GM21390 (cell line): ENCODE measurements at regions not wholly inside any gene's neighbourhood (a gene's known extent, or its start where the extent isn't known, plus 50 kb on each side); places are given as distances from the start of the nearest gene placed in this dataset.
"Not testable (repeated sequence)": the region's sequence is repeated elsewhere in the genome, so short reads cannot be mapped to it uniquely, and the experiment has no call there.

ENCODE experiments used
- ATAC-seq: cut with Tn5 transposase; IDR thresholded peaks from one replicate; pipeline ENCODE4 v1.9.1; 2021; ENCODE audit not compliant: unreplicated experiment

DNA sequence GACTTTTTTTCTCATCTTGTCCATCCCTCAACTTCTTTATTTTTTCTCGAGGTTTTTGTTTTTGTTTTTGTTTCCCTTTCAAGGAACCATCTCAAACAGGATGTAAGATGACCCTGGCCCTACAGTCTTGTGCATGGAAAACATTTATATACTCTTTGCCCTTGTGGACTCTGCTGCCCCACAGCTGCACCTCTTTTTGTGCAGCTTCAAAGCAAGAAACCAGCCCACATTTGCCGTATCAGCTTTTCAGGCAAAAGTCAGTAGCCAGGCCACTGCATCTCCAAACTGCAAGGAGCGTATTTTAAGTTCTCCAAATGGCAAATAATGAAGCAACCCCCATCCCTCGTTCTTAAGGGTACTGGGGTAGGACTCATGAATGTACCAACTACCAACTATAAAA, 756.5 kb downstream of the C4orf33 start:
- no peak for ATAC-seq

DNA sequence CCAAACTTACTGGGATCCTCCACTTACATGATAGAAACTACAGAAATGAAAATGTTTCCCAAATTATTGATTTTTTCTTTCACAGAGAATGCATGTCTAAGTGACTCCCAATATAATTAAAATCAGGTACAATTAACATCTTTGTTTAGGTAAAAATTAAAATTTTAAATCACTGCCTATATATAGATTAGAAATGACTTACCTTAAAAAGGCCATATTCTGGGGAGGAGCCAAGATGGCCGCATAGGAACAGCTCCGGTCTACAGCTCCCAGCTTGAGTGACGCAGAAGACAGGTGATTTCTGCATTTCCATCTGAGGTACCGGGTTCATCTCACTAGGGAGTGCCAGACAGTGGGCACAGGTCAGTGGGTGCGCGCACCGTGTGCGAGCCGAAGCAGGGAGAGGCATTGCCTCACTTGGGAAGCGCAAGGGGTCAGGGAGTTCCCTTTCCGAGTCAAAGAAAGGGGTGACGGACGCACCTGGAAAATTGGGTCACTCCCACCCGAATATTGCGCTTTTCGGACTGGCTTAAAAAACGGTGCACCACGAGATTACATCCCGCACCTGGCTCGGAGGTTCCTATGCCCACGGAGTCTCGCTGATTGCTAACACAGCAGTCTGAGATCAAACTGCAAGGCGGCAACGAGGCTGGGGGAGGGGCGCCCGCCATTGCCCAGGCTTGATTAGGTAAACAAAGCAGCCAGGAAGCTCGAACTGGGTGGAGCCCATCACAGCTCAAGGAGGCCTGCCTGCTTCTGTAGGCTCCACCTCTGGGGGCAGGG, 757.9 kb downstream of the C4orf33 start:
- ATAC-seq = not testable (repeated sequence)

DNA sequence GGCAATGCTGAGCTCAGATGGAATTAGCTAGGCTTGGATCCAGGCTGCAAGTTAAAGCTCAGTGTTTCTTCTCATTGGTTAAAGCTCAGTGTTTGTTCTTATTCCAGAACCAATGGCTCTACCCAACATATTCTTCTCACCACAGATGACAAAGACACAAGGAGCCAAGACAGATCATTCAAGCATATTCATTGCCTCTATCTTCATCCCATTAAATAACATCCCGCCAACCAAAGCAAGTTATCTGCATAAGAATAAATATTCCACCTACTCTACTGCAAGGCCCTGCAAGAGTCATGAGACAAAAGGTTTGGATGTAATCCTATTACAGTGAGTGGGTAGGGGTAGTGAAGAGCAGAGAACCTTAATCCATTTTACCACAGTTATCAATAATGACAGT, 766.5 kb downstream of the C4orf33 start:
- no peak for ATAC-seq

DNA sequence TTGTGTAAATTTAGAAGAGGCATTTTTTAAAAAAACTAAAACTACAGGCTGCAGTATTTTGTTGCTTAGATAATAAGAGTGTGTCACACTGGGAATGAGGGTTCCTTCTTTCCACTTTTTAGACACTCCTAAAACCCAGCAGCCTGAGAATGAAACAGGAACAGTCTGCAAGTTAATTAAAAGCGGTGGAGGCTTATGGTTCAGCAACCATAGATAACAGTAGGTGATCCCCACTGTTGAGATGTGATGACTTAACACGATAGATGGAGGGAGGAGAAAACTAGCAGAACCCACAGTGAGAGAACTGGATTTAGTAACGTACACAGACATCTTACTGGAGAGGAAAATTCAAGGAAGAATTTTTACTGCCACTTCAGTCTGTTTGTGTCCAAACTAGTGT, 767.3 kb downstream of the C4orf33 start:
- no peak for ATAC-seq

DNA sequence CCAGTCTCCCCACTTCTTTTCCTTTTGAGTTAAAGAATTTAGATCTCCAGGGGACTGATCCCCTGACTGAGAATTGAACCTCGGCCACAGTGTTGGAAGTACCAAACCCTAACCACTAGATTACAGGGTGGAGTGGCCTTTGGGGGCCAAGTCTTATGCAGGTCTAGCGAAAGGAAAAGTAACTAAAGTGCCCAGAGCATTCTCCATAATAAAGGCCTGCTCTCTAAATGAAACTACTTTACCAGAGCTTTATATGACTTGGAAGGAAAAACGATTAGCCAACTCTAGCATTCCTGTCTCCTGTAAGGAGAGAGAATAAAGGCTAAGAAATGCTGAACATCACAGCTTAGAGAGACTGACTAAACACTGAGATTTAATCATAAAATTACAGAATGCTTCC, 788.0 kb downstream of the C4orf33 start:
- no peak for ATAC-seq

DNA sequence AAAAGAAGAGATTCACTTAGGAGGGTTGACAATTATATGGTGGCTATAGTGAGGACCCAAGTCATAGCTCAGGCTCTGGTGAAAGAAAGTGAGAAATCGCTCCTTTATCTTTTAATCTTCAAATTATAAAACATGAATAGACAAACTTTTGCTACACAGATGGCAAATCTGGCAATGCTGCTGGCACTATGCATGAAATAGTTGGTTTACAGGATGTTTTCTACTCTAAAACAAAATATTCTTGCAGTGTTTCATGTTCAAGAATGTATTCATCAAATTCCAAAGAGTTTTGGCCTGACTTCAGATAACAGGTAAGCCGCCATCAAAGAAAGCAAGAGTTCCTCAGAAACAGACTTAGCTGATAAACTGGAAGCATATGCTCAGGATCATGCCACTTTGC, 801.2 kb downstream of the C4orf33 start:
- ATAC-seq = no peak

DNA sequence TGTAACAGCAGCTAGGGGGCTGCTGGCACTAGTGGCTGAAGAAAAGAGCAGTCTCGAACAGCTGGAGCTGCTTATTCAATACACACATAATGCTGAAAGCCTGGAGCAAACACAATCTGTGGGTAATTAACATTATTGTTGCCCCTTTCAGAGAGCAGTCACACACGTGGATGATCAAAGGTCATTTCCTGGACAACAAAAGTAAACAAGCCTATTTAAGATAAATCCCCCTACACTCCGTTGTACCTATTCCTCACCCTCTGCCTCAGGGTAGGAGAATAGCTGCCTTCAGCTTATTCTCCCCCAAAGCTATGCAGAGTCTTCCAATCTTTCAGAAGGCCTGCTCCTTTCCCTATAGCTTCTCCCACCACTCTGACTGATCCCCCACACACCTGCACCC, 803.9 kb downstream of the C4orf33 start:
- no peak for ATAC-seq

DNA sequence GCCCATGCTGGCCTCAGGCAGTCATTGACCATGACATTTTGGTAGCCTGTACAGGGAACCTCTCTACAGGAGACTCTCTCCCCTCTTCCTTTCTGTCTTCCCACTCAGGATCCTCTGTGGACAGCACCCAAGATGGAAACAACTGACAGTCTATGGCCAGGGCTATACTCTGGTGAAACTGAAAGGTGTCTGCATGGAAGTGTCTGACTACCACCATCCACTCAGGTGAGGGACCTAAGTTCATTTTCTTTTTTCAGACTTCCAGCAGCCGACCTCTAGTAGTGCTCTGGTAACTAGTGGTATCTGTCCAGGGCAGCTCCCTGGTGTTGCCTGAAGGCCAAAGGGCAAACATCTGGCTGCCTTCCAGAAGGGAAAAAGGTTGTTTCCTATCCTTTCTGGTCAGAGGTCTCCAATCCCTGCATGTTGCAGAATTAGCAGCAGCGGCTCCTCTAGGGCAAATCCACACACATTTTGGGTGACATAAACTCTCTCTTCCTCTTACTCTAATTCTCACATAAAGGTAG, 804.5 kb downstream of the C4orf33 start:
- no peak for ATAC-seq

DNA sequence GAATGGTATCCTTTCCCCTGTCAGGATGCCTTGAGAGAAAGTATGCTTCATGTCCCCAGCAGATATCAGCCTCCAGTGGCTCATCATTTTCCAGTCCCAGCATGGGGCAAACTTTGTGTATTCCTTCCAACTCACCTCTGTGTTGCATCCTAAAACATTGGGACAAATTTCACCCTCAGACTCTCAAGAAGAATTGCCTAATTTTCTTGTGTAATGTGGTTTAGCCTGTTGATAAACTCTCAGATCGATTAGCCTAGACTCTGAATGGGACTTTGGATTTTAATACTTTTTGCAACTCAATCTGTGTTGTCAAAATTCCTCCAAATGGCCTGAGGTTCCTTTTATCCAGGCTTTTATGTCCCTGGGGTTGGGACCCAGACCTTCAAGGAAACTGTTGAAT, 805.3 kb downstream of the C4orf33 start:
- no peak for ATAC-seq

DNA sequence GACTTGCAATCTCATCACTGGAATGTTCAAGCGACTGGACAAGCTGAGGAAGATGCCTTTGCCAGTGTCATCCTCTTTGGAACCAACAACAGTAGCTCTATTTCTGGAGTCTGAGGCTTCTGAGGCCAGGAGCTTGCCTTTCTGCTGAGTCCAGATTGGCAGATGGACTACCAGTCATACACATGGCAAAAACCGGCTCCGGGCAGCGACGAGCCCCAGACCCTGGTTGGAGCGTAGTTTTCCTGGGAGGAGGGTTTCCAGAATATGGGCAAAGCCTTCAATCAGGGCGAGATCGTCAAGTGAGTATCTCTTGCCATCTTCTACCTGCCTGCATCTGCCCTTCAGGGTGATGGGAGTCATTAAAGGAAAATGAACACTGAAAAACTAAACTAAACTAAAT, 807.9 kb downstream of the C4orf33 start:
- no peak for ATAC-seq

DNA sequence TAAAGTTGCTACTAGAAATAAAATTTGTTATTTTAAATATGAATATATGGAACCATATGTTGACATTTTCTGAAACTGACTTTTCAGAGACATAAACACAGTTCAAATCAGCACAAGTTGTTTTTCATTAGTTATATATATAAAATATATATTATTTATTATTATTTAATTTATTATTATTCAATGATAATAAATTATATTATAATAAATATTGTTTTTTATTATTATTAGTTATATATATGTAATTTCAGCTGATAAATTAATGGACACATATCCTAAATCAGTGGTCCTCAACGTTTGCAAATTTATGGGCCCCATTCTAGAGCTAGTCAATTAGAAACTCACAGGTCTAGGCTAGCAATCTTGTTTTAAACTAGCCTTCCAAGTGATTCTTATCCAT, 809.3 kb downstream of the C4orf33 start:
- ATAC-seq = no peak

DNA sequence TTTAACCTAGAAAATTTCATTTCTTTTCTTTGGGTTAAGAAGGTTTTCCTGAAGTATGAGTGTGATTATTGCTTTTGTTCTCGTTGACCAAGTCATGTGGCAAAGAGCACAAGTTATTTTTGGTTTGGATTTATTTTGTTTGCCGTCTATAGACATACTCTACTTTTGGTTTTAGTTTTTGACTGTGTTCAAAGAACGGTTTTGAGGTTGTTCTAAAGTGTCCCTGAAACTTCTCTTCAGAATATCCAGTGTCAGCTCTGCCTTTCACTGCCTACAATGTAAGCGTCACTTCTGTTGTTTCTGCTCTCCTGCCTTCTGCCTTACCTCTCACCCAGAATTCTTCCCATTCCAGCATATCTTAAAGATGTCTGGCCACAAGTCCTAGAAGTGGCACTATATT, 812.2 kb downstream of the C4orf33 start:
- ATAC-seq = no peak

DNA sequence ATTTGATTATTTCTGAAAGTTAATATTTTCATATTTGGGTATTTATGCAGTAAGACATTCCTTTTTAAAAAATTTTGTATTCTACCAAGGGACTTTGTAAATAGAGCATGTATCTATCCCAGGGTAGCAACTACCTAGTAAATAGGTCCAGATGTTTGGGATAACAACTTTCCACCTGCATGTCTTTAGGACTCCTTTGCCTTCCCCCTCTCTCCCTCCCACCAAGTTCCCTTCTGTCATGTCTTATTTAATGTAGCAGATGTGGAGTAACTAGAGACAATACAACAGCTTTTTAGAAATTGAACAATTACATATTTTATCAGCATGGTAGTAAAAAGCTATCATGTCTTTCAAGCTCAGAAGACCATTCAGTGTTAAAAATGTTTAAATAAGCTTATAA, 821.0 kb downstream of the C4orf33 start:
- ATAC-seq = no peak

DNA sequence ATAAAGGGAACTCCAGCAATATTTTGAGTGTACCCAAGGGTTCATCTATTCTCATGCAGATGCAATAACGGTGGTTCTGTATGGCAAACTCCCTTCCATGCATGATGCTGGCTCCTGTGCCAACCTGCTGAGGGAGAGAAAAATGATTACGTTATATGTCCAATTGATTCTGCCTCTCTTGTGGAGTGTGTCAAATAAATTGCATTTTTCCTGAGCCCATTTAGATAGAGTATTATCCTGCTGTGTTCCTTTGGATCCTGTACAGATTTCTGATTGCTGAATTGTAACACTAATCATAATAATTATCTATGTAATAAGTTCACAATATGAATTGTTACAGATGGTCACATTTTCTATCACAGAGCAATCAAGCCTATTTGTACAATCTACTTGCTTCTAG, 821.7 kb downstream of the C4orf33 start:
- no peak for ATAC-seq

DNA sequence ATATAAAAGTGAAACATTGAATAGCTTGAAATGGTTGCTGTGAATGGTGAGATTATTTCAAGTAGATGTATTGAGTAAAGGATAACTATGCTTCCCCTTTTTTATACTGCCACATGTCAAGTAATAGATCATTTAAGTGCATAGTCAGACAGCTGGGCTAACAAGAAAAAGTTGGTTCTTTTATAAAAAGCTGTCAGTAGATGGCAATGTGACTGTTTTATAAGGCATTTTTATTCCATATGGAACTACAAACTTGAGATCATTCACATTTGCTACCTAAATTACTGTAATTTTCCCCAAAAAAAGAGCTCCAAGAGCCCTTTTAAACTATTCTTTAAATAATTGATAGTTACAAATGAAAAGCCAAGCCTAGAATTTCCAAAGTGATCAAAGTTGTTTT, 831.0 kb downstream of the C4orf33 start:
- ATAC-seq = no peak

DNA sequence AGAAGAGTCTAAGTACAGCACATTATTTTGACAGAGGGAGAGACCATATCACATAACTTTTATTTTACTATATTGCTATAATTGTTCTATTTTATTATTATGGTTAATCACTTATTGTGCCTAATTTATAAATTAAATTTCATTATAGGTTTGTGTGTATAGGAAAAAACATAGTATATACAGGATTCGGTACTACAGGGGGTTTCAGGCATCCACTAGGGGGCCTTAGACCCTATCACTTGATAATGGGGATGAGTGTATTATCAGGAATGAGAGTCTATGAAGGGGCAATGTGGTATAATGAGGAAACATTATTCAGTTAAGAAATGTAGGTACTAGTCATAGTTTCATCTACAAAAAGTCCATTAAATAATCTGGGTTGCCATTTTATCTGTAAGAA, 833.1 kb downstream of the C4orf33 start:
- ATAC-seq = no peak

DNA sequence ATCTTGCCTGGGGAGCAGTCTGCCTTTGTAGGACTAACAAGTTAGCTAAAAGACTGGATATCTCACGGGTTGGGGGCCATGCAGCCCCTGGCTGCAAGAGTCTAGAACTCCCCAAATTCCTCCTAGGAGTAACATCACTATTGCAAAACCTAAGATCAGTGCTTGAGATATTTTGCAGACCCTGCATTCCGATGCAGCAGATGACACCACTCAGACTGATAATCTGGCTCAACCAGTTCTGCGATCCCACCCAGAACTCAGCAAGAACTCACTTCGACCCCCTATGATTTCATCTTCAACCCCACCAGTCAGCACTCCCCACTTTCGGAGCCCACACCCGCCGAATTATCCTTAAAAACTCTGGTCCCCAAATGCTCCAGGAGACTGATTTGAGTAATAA, 834.0 kb downstream of the C4orf33 start:
- ATAC-seq = no peak

DNA sequence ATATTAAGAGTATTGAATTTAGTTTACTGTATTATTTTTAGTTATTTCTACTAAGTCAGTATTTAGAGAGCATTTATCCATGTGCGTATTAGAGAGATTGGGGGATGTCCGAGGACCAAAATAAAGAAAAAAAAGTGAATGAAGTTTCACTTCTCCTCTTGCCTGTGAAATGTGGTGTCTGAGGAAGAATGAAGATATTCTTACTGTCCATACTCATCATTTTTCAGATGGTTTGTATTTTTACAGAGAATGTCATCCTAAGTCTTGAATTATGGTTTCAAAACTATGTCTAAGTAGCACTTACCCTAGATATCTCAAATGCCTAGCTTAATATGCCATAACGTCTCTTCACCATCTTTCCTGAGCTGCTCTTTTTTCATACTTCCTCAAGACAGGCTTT, 854.3 kb downstream of the C4orf33 start:
- no peak for ATAC-seq

DNA sequence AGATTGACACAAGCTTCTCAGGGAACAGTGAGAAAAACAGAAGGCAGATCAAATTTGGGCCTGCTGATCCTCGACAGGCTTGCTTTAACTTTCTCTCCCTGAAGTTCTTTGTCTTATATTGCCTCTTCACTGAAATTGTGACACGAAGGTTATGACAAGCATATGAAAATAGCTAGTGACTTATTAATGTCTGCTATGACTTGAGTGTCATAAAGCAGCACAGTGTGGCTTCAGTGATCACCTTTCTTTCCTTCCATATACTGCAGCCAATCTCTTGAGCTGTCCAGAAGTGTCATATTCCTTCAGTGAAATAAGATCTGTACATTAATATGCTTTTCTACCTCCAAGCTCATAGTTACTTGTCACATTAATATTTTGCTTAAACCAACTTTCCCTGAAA, 870.2 kb downstream of the C4orf33 start:
- ATAC-seq = no peak

DNA sequence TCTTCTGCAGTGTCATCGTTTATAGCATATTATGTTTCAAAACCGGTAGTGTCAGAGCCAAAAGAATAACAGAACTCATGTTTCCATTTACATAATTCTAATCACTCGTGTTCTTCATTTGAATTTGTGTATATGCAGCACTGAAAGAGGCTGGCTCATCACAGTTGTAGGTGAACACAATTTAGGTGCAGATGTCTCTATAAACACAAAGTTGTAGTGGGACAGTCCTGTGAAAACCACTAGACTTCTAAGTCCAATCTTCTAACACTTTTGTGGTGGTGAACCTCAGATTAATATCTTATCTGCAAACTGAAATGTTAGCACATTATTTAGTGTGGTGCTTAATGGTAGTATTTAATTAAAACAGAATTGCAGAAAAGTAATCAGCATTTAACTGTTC, 872.4 kb downstream of the C4orf33 start:
- ATAC-seq = no peak

DNA sequence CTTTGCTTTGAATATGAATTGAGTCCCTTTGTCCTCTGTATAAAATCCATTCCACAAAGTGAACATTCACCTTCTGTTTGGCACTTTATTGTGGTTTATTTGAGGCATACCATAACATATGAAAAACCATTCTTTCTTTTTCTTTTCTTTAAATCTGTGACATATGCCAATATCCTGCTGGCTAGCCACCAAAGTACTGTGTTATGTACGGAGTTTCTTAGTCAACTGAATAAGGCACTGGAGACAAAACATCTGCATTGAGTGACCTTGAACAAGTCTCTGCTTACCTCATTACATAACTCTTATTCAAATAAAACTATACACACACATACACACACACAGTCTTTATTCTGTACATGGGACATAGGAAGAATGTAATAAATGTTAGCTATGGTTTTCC, 872.8 kb downstream of the C4orf33 start:
- ATAC-seq = no peak

DNA sequence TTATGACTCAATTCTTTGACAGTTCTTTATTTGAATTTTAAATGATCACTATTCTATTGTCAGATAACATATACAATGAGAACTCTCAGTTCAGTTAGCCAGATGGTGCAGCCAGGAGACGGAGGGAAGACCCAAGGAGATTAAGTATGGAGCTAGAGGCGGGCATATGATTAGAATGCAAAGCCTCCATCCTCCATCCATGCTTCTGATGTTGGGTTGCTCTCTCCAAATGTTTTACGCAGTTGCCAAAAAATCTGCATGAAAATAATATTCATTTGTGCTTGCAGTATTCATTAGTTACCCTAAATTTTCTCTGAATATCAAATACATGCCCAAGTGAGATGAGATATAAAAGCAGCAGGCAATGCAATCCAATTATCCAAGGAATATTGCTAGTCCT, 874.8 kb downstream of the C4orf33 start:
- no peak for ATAC-seq

DNA sequence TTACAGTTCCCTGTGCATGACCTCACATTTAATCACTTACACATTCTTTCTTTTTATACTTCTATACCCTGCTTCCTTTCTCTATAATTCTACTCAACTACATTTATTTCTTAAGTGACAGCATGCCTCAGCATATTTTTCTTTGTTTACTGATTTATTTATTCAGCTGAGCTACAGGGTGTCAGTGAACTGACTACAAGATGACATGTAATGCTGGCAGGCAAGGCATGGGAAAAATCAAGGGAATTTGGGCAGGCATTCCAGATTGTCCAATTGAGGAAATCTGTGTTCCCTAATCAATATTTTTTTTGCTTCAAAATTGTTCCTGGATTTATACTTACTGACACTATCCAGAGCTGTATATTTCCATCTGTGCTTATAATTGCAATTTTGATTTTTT, 875.5 kb downstream of the C4orf33 start:
- no peak for ATAC-seq
